Right lobe of liver (tissue), 4 donors: ENCODE measurements at regions not wholly inside any gene's neighbourhood (a gene's known extent, or its start where the extent isn't known, plus 50 kb on each side); places are given as distances from the start of the nearest gene placed in this dataset.

Experiments
- POLR2A ChIP-seq: fragments of 450-650 bp; IDR thresholded peaks from one replicate; pipeline ENCODE4 v1.6.1; 2017; ENCODE audit warnings: antibody characterized with exemption, mild to moderate bottlenecking
- TF ChIP-seq, protein P1 (sequence below), 4 donors: fragments of 200-600 bp in 3 of 4; fragments of 450-650 bp in 1 of 4; IDR thresholded peaks; one replicate each; pipeline versions ENCODE4 v1.5.1 to v1.8.0; 2016 to 2022; ENCODE audit warnings: antibody characterized with exemption in 4 of 4, mild to moderate bottlenecking in 2 of 4
- donor health status: DM: no; HTN: no; CAD: no.
- donor health status: DM: no; HTN: no; CAD: no.
- donor health status: DM: no; HTN: yes; CAD: no.

DNA sequence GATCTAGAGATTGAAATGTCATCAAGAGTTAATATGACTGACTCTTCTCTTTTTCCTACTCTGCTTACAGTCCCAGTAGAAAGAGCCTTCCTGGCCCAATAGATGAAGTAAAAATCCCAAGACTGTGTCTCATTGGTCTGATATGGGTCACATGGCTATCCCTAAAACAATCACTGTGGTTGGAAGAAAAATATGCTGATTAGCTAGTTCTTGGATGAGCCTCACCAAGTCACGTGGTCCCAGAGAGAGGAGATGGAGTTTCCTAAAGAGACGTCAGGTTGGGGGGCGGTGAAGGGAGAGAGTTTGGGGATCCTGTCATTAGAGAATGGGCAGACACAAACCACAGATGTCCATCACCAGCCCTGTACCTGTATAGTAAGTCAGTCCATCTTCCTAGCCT lies 466.3 kb downstream of the HAPSTR1 start:
- TF ChIP-seq, protein P1, sequence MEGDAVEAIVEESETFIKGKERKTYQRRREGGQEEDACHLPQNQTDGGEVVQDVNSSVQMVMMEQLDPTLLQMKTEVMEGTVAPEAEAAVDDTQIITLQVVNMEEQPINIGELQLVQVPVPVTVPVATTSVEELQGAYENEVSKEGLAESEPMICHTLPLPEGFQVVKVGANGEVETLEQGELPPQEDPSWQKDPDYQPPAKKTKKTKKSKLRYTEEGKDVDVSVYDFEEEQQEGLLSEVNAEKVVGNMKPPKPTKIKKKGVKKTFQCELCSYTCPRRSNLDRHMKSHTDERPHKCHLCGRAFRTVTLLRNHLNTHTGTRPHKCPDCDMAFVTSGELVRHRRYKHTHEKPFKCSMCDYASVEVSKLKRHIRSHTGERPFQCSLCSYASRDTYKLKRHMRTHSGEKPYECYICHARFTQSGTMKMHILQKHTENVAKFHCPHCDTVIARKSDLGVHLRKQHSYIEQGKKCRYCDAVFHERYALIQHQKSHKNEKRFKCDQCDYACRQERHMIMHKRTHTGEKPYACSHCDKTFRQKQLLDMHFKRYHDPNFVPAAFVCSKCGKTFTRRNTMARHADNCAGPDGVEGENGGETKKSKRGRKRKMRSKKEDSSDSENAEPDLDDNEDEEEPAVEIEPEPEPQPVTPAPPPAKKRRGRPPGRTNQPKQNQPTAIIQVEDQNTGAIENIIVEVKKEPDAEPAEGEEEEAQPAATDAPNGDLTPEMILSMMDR (IDR thresholded peaks at IDR 0.05), result no peak
- TF ChIP-seq POLR2A, result no peak
